ENCODE measurements at regions not wholly inside any gene's neighbourhood (a gene's known extent, or its start where the extent isn't known, plus 50 kb on each side); places are given as distances from the start of the nearest gene placed in this dataset.

DNA sequence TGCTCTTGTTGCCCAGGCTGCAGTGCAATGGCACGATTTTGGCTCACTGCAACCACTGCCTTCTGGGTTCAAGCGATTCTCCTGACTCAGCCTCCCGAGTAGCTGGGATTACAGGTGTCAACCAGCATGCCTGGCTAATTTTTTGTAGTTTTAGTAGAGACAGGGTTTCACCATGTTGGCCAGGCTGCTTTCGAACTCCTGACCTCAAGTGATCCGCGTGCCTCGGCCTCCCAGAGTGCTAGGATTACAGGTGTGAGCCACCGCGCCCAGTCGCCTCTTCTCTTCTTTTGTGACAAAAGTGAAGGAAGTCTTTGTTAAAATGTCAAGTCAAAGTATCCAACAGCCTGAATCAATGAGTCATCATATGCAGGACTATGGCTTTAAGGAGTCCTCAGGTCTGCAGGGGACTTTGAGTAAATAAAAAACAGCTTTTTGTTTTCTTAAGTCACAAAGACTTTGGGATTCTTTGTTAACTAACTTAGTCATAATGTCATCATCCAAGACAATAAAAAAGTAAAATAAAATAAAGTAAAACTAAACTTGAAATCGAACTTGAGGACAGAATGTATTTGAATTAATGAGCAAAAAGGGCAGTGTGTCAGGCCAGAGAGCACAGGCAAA is 1153.2 kb downstream of the SUCLG1 start:
- TF ChIP-seq ZFX (IDR thresholded peaks at IDR 0.05; ENCODE audit: borderline replicate concordance) = no peak
- TF ChIP-seq, protein P1, sequence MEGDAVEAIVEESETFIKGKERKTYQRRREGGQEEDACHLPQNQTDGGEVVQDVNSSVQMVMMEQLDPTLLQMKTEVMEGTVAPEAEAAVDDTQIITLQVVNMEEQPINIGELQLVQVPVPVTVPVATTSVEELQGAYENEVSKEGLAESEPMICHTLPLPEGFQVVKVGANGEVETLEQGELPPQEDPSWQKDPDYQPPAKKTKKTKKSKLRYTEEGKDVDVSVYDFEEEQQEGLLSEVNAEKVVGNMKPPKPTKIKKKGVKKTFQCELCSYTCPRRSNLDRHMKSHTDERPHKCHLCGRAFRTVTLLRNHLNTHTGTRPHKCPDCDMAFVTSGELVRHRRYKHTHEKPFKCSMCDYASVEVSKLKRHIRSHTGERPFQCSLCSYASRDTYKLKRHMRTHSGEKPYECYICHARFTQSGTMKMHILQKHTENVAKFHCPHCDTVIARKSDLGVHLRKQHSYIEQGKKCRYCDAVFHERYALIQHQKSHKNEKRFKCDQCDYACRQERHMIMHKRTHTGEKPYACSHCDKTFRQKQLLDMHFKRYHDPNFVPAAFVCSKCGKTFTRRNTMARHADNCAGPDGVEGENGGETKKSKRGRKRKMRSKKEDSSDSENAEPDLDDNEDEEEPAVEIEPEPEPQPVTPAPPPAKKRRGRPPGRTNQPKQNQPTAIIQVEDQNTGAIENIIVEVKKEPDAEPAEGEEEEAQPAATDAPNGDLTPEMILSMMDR (IDR thresholded peaks at IDR 0.05) = no peak

Measured in 22Rv1 (cell line).